H7 (cell line): ENCODE measurements at regions not wholly inside any gene's neighbourhood (a gene's known extent, or its start where the extent isn't known, plus 50 kb on each side); places are given as distances from the start of the nearest gene placed in this dataset.
"Not testable (repeated sequence)": the region's sequence is repeated elsewhere in the genome, so short reads cannot be mapped to it uniquely, and the experiment has no call there.

Source experiments
- DNase-seq: peaks from one replicate; pipeline ENCODE4 v3.0.0; 2012
- H3K27me3 ChIP-seq: 2 replicates; pipeline ENCODE4 v1.6.0; 2011; ENCODE audit warnings: mild to moderate bottlenecking, low read length; ENCODE audit not compliant: control insufficient read depth, insufficient read depth
- H3K36me3 ChIP-seq: replicated peaks from 2 replicates; pipeline ENCODE4 v1.5.1; 2011; ENCODE audit warnings: low read length; ENCODE audit not compliant: control insufficient read depth, insufficient read depth
- H3K4me3 ChIP-seq: 2 replicates; pipeline ENCODE4 v1.5.1; 2011; ENCODE audit warnings: low read depth, mild to moderate bottlenecking, control low read depth, low read length, moderate library complexity; ENCODE audit not compliant: insufficient read depth

DNA sequence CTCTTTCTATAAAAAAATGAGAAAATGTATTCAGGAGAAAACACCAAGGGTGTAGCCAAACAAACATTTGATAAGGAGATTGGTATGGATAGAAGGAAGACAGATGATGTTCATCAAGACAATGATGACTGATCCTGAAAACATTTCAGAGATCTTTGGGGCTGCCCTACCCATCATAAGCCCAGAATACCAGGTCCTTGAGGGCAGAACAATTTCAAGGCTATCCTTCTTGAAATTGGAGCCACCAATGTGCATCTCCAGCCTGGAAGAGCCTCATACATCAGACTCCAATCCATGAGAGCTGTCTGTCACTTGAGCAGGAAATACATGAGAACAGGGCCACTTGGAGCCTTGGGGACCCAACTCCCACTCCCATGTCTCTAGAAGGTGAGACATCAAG lies 89.5 kb upstream of the ANKRD28 start:
- Histone ChIP-seq H3K4me3 (no peak overlapping the region), H3K27me3 (no peaks in the 10 kb centered on the region), H3K36me3 (no peaks in the 10 kb centered on the region)
- no peak for DNase-seq

DNA sequence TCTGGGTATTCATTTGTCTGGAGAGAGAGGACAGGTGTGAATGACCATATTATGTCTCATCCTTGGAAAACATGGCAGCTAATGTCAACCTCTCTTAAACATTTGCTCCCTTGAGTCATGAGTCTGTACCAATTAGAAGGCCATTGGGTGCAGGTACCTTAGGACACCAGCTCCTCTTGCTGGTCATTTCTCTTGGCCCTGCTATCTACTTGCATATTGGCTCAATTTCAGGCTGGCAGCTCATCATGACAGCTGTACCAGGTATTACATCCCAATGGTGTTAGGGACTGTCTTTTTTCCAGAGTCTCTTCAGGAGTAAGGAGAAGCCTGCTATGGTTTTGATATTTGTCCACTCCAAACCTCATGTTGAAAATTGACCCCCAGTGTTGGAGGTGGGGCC lies 92.2 kb upstream of the ANKRD28 start:
- Histone ChIP-seq H3K4me3 (no peak overlapping the region), H3K27me3 (no peaks in the 10 kb centered on the region), H3K36me3 (no peaks in the 10 kb centered on the region)
- no peak for DNase-seq

DNA sequence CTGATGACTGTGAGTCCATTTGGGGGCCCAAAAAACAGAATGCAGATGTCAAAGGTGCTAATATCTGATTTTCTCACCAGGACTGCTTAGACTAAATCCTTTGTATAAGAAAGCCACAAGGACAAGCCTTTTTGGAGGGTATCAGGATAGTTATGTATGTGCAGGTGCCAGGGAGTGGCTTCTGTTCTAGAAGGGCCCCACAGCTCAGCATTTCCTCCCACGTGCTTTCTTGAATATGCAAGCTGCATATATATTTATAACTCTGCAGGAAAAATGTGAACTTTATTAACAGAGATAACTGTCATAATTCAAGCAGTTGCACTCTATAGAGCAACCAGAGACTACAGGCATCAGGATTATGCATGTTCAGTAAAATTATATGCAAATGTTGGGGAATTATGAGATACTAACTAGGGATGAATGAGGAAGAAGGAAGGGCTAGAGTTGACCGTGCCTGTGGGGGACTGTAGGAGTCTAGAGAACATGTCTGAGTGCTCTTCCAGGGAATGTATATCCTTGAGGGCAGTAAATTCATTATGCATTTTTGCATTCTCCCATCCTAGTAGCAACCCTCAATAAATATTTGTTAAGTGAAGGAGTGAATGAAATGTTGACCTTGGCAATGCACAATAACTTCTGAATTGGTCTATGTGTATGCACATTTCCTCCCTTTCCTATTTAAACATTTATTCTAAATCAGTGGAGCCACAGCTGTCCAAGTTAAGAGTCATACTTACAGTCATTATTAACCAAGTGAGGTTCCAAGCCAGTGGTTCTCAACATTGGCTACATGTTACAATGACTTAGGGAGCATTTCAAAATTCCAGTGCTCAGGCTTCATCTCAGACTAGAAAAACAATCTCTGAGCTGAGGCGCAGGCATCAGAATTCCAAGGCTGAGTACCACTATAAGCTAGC lies 94.8 kb upstream of the ANKRD28 start:
- H3K27me3 ChIP-seq: no peaks in the 10 kb centered on the region
- no peak overlapping the region for H3K4me3 ChIP-seq
- no peaks in the 10 kb centered on the region for H3K36me3 ChIP-seq
- DNase-seq: no peak

DNA sequence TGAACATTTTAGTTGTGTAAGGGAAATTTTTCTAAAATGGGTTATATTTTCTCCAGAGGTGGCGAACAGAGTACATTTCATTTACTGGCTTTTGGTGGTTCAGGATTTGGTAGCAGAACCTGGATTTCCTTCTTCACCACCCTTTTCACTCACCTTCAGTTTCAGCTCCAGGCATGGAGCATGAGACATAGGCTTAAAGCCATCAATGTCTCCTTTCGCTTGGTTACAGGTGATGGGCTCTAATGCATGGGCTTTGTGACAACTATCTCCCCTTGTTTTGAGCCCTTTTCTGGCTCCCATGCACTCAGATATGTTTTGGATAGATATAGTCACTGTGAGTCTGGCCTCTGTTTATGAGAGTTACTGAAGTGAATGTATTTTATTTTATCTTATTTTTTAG lies 96.6 kb upstream of the ANKRD28 start:
- Histone ChIP-seq H3K27me3 (no peaks in the 10 kb centered on the region), H3K4me3 (no peak overlapping the region), H3K36me3 (no peaks in the 10 kb centered on the region)
- DNase-seq: no peak

DNA sequence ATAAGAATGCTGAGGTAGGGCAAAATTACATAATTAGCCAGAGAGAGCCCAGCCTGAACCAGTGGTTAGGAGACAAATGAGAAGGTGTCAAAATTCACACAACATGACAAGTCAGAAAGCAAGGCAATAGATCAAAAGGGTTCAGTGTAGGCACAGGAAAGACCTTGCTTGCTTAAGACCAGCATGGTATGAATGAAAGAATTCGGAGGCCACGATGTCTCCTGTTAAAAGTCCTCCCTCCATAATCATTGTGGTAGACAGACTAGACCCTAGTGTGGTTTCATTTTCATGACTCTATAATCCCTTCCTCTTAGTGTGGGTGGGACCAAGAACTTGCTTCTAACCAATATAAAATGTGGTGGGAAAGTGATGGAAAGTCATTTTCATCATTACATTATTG lies 98.7 kb upstream of the ANKRD28 start:
- Histone ChIP-seq H3K36me3 (no peaks in the 10 kb centered on the region), H3K4me3 (no peak overlapping the region), H3K27me3 (no peaks in the 10 kb centered on the region)
- no peak for DNase-seq

DNA sequence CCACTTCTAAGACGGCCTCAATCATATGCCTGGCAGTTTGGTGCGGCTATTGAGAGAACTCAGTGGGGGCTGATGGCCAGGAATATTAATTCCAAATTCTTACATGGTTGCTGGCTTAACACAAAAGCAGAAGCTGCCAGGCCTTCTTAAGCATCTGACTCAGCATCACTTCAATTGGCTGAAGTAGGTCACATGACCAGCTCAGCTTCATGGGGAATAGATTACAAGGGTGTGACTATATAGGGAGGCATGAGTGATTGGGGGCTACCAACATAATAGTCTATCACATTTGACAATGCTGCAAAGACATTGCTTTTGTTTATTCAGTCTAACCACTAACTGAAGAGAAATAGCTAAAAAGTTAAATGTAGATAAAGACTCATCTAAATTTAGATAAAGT lies 101.6 kb upstream of the ANKRD28 start:
- Histone ChIP-seq H3K36me3 (no peaks in the 10 kb centered on the region), H3K4me3 (no peak overlapping the region), H3K27me3 (no peaks in the 10 kb centered on the region)
- no peak for DNase-seq

DNA sequence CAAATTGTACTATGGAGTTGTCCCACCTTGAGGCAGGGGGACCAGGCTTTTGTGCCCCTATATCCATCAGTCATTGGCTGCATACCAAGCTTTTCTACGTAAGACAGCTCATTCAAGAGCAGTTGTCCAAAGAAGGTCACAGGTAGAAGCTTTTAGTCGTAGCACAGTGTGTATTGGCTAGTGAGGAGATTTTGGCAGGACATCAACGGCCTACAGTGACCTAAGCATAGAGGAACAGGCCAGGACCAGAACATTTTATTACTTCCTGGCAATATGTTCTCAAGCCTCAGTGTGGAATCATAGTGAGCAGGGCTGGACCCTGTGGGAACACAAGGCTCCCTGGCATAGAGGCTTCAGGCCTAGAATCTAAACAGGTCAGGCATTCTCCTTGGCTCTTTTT lies 105.4 kb upstream of the ANKRD28 start:
- Histone ChIP-seq H3K27me3 (no peaks in the 10 kb centered on the region), H3K4me3 (no peak overlapping the region), H3K36me3 (no peaks in the 10 kb centered on the region)
- no peak for DNase-seq

DNA sequence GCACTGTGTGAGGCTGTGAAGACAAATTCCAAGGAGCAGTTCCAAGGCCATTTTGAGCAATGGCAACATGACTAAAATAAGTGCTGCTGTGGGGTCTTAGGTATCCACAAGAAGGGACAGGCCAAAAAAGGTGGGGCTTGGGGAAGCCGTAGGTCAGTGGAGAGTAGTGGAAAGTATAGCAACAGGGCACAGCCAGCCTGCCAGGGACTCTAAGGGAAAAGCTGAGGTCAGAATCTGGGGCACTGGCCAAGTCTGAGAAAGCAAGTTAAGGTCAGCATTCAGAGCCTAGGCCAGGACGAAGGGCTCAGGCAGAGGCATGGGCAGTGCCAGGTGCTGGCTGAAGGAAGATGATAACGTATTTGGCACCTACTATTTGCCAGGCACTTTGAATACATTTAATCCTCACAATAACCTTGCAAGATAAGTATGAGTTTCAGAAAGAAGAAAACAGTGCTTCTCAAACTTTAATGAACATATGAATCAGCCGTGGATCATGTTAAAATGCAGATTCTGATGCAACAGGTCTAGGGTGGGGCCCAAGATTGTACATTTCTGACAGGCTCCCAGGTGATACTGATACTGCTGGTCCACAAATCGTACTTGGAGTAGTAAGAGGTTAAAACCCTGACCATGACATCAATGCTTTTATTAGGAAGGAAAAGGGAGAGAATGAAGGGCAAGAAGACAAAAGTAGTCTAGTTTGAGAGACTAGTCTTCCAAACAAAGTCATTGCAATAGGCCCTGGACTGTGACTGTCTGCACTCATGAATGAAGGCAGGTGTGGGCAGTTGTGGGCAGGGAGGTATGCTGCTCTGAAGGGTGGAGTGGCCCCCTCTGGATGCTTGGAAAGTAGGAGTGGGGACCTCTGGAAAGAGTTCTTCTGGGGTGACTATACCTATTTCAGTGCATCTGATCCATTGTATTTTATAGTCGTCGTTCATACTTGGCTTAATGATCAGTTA lies 106.3 kb upstream of the ANKRD28 start:
- no peaks in the 10 kb centered on the region for H3K36me3 ChIP-seq
- no peak for DNase-seq
- no peak overlapping the region for H3K4me3 ChIP-seq
- no peaks in the 10 kb centered on the region for H3K27me3 ChIP-seq

DNA sequence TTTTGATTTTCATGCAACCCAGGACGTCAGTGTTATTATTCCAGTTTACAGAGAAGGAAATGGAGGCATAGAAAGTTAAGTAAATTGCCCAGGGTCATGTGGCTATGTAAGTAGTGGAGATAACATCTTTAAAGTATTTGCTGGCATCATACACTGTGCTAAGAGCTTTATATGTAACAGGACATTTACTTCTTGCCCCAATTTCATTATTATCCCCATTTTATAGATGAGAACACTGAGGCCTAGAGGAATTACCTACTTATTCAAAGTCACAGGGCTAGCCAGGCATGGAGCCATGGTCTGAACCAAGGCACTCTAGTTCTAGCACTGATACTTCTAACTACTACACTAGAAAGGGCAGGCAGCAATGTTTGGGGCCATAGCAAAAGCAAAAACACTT lies 107.3 kb upstream of the ANKRD28 start:
- no peak for DNase-seq
- Histone ChIP-seq H3K27me3 (no peaks in the 10 kb centered on the region), H3K36me3 (no peaks in the 10 kb centered on the region), H3K4me3 (no peak overlapping the region)

DNA sequence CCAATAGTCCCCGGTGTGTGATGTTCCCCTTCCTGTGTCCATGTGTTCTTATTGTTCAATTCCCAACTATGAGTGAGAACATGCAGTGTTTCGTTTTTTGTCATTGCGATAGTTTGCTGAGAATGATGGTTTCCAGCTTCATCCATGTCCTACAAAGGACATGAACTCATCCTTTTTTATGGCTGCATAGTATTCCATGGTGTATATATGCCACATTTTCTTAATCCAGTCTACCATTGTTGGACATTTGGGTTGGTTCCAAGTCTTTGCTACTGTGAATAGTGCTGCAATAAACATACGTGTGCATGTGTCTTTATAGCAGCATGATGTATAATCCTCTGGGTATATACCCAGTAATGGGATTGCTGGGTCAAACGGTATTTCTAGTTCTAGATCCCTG lies 109.6 kb upstream of the ANKRD28 start:
- not testable (repeated sequence) for DNase-seq, H3K4me3 ChIP-seq, H3K27me3 ChIP-seq, H3K36me3 ChIP-seq

DNA sequence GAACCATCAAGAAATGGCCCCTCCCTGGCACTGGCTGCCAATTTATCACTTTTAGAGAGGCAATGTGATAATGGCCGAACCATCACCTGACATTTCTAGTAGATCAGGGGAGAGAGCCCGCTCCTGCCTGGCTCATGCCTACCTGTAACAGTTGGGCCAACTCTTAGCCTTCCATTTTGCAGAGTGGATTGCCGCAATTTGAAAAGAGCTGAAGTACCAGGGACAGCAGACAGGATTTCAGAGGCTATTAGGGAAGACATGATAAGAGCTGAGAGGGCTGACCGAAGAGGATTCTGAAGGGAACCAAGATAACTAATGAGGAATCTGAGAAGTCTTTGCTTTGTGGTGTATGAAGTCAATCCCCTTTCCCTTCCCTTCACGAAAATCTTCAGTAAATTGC lies 121.2 kb upstream of the ANKRD28 start:
- H3K27me3 ChIP-seq: no peaks in the 10 kb centered on the region
- H3K4me3 ChIP-seq: no peak overlapping the region
- H3K36me3 ChIP-seq: no peaks in the 10 kb centered on the region
- no peak for DNase-seq

DNA sequence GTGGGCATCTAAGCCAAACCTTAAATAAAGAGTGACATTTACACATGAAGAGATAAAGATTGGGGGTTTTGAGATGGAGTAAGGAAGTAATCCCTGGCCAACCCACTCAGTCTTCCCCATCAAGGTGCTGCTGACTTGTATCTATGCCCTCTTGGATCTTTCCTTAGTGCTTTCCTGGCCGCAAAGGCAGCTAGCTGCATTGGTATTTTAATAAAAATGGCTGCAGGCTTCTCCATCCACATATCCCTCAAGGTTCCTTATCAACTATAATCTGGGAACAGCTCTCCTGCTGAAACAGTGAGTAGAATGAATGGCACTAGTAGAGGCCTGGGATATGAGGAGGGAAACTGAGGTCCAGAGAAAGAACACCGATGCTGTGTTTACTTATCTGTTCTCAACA lies 122.2 kb upstream of the ANKRD28 start:
- Histone ChIP-seq H3K36me3 (no peaks in the 10 kb centered on the region), H3K27me3 (no peaks in the 10 kb centered on the region), H3K4me3 (no peak overlapping the region)
- DNase-seq: no peak

DNA sequence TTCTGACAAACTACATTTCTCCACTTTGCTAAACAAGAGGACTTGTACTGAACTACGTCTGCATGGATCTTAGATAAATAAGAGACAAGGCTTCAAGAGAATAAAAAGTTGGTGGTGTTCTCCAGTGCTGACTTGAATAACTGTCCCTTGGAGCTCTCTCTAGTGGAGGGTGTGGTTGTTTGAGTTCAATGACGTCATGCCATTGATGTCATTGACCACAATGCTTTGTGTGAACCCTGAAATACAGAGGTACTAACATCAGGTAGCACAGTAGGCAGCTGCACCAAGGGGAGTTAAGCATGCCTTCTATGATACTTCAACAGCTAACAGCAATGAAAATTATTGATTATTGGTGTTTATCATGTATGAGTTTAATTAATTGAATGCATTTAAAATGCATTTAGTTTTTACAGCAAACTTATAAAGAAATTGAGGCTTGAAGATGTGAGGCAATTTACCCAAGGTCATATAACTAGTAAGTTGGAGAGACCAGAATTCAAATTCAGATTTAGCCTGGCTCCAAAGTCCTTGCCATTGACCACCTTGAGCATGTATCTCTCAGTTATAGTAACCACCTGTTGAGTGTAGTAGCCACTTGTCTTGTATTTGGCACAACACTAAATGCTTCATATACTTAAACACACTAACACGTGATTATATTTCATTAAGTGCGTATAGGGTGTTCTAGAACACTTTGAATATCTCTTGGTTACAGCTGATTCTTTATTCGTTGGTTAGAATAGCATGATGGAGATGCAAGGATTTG lies 126.0 kb upstream of the ANKRD28 start:
- Histone ChIP-seq H3K36me3 (no peaks in the 10 kb centered on the region), H3K4me3 (no peak overlapping the region), H3K27me3 (no peaks in the 10 kb centered on the region)
- DNase-seq: no peak

DNA sequence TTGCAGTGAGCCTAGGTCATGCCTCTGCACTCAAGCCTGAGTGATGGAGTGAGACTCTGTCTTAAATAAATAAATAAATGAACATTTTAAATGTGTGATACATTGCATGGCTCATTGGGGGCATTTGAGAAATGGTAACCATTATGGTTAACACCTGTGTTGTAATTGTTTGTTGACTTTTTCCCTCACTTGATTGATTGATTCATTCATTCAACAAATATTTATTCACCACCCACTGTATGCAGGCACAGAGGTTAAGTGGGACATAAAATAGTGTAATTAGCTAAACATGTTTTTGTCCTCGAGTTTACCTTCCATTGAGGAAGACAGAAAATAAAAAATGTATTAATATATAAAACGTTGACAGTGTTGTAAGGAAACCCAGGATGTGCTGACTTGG lies 127.1 kb upstream of the ANKRD28 start:
- no peaks in the 10 kb centered on the region for H3K36me3 ChIP-seq
- H3K4me3 ChIP-seq: no peak overlapping the region
- no peaks in the 10 kb centered on the region for H3K27me3 ChIP-seq
- DNase-seq: no peak
